Panc1 (cell line): ENCODE measurements at regions not wholly inside any gene's neighbourhood (a gene's known extent, or its start where the extent isn't known, plus 50 kb on each side); places are given as distances from the start of the nearest gene placed in this dataset.

Experiments used
- ATAC-seq: fragments of 200-7000 bp; cut with Tn5 transposase; 2 replicates; pipeline ENCODE4 v1.9.1; 2020; ENCODE audit warnings: mild to moderate bottlenecking, moderate library complexity
- BruUV-seq: library from RNA; stranded (reverse); fragments of 400-500 nt; replicated peaks from 2 replicates; lab custom pipeline; 2021; lab: Mats Ljungman, UMichigan
- CTCF ChIA-PET: fragments of 300-600 bp; sonication (Branson Sonifier 250); formaldehyde crosslinking; loops from one replicate; lab custom pipeline; 2022; ENCODE audit warnings: antibody characterized with exemption; lab: Charles Lee
- POLR2A ChIA-PET: fragments of 300-600 bp; sonication (Branson Sonifier 250); formaldehyde crosslinking; loops from one replicate; lab custom pipeline; 2022; ENCODE audit warnings: antibody characterized with exemption; lab: Charles Lee
- DNase-seq: peaks from one replicate; pipeline ENCODE4 v3.0.0-alpha.2; 2010; ENCODE audit warnings: low read depth, low spot score
- H3K27ac ChIP-seq: 2 replicates; pipeline ENCODE4 v1.5.1; 2011; ENCODE audit warnings: mild to moderate bottlenecking, low read length, inconsistent platforms
- H3K27me3 ChIP-seq: fragments of 200-500 bp; sonication (Bioruptor generic); 2 replicates; pipeline ENCODE4 v1.6.0; 2014; ENCODE audit warnings: low read length, inconsistent platforms; ENCODE audit not compliant: control insufficient read depth, insufficient read depth
- H3K36me3 ChIP-seq: fragments of 200-500 bp; sonication (Bioruptor generic); 2 replicates; pipeline ENCODE4 v1.5.1; 2014; ENCODE audit warnings: inconsistent platforms, mild to moderate bottlenecking, low read length, moderate library complexity; ENCODE audit not compliant: control insufficient read depth, insufficient read depth
- H3K4me1 ChIP-seq: 2 replicates; pipeline ENCODE4 v1.5.1; 2011; ENCODE audit warnings: inconsistent platforms, mild to moderate bottlenecking, low read length, moderate library complexity; ENCODE audit not compliant: control insufficient read depth, insufficient read depth
- H3K4me3 ChIP-seq, 2 experiments: 2 replicates each; pipeline ENCODE4 v1.5.1; 2011 to 2012; ENCODE audit warnings: low read depth in 2 of 2, low read length in 2 of 2, mild to moderate bottlenecking in 2 of 2, inconsistent platforms in 1 of 2, moderate library complexity in 1 of 2
- H3K9me3 ChIP-seq: fragments of 200-500 bp; sonication (Bioruptor generic); 2 replicates; pipeline ENCODE4 v1.5.1; 2014; ENCODE audit warnings: low read depth, mild to moderate bottlenecking, inconsistent platforms, low read length, moderate library complexity; ENCODE audit not compliant: control insufficient read depth, insufficient read depth
- POLR2AphosphoS5 ChIP-seq: IDR thresholded peaks from 2 replicates; pipeline ENCODE4 v1.6.1; 2012; ENCODE audit warnings: mild to moderate bottlenecking, low read depth, low read length, moderate library complexity
- SIN3A ChIP-seq: IDR thresholded peaks from 2 replicates; pipeline ENCODE4 v1.6.1; 2012; ENCODE audit warnings: low read depth, mild to moderate bottlenecking, low read length, moderate library complexity, borderline replicate concordance; ENCODE audit not compliant: insufficient read depth
- TCF7L2 ChIP-seq: IDR thresholded peaks from 2 replicates; pipeline ENCODE4 v1.6.1; 2011; ENCODE audit warnings: mild to moderate bottlenecking, low read depth, low read length, inconsistent platforms
- in situ Hi-C: cut with HindIII; loops from 2 replicates; pipeline ENCODE4 v1.10.0; 2016; ENCODE audit warnings: low sequenced_read_pairs, low pct_unique_long_range_greater_than_20kb
- intact Hi-C: fragments of 100-400 bp; cut with micrococcal nuclease; formaldehyde crosslinking; loops from one replicate; pipeline ENCODE4 v1.10.0; 2022; ENCODE audit not compliant: unreplicated experiment
- TF ChIP-seq, protein P1 (sequence below): fragments of 450-650 bp; IDR thresholded peaks from 2 replicates; pipeline ENCODE4 v1.5.1; 2017; ENCODE audit warnings: mild to moderate bottlenecking
- TF ChIP-seq, protein P2 (sequence below), 2 experiments: IDR thresholded peaks; 2 replicates each; pipeline ENCODE4 v1.6.1; 2011 to 2012; ENCODE audit warnings: low read depth in 2 of 2, control low read depth in 1 of 2, low read length in 1 of 2, mild to moderate bottlenecking in 1 of 2, moderate library complexity in 1 of 2; ENCODE audit not compliant: insufficient read depth in 1 of 2

DNA sequence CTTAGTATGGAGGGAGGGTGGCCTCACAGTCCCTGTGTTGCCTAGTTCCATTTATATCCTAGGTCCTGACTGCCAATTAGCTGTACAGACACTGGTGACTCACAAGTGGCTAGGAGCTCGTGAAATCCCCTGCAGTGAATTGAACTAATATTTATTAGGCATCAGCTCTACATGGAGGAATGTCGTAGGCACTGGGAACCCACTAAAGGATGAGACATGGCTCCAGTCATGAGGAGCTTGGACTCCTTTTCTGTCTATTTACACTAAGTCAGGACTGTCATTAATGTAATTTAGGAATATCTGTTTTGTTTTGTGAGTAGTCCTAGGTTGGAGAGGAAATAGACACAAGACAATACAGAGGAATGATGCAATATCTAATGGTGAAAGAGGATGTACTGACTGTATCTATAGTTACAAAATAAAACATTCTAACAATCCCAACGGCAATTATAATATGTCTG is 67.7 kb downstream of the MID1IP1 start:
- in situ Hi-C loops (no loop called here), intact Hi-C loops (no loop called here)
- Histone ChIP-seq H3K27ac (no peak overlapping the region), H3K9me3 (no peaks in the 10 kb centered on the region), H3K36me3 (no peaks in the 10 kb centered on the region), H3K4me3 (no peak overlapping the region), H3K27me3 (no peaks in the 10 kb centered on the region), H3K4me1 (no peaks in the 10 kb centered on the region)
- CTCF ChIA-PET, result no interaction called here
- POLR2A ChIA-PET, result no interaction called here
- no peak for DNase-seq
- TF ChIP-seq, protein P1, sequence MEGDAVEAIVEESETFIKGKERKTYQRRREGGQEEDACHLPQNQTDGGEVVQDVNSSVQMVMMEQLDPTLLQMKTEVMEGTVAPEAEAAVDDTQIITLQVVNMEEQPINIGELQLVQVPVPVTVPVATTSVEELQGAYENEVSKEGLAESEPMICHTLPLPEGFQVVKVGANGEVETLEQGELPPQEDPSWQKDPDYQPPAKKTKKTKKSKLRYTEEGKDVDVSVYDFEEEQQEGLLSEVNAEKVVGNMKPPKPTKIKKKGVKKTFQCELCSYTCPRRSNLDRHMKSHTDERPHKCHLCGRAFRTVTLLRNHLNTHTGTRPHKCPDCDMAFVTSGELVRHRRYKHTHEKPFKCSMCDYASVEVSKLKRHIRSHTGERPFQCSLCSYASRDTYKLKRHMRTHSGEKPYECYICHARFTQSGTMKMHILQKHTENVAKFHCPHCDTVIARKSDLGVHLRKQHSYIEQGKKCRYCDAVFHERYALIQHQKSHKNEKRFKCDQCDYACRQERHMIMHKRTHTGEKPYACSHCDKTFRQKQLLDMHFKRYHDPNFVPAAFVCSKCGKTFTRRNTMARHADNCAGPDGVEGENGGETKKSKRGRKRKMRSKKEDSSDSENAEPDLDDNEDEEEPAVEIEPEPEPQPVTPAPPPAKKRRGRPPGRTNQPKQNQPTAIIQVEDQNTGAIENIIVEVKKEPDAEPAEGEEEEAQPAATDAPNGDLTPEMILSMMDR, result no peak
- TF ChIP-seq POLR2AphosphoS5 (no peak), TCF7L2 (no peak), SIN3A (no peak)
- BruUV-seq, result no TSS peak
- no peak for ATAC-seq

DNA sequence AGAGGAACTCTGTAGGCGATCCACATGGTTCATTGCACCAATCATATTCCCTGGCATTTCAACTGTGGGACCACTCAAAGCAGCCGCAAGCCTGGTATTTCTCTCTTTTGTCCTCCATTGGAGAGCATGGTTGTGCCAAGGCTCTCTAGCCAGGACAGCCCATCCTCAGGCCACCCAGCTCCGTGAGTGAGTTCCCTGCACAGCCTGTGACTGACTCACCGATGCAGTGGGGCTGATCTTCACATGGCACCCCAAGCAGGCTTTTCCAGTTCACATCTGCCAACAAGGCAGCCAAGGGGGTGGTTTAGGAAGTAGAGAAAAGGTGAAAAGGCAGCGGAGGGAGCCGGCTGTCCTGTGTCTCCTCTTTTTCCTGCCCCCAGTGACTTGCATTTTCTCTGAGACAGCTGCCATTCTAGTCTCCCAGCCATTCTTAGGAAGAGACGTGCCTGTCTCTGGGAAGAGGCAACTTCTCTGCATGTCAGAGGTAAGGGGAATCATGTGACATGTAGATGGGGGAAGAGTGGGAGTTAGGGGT is 69.2 kb downstream of the MID1IP1 start:
- ATAC-seq (no peak), DNase-seq (no peak)
- Histone ChIP-seq H3K36me3 (no peaks in the 10 kb centered on the region), H3K4me1 (no peaks in the 10 kb centered on the region), H3K9me3 (no peaks in the 10 kb centered on the region), H3K27me3 (no peaks in the 10 kb centered on the region), H3K4me3 (no peak overlapping the region), H3K27ac (no peak overlapping the region)
- ChIA-PET POLR2A (no interaction called here), CTCF (no interaction called here)
- intact Hi-C loops (no loop called here), in situ Hi-C loops (no loop called here)
- BruUV-seq, result no TSS peak
- no peak for TF ChIP-seq TCF7L2
- TF ChIP-seq SIN3A, result no peak
- no peak for TF ChIP-seq POLR2AphosphoS5
- TF ChIP-seq, protein P1, result no peak
- TF ChIP-seq, protein P2, sequence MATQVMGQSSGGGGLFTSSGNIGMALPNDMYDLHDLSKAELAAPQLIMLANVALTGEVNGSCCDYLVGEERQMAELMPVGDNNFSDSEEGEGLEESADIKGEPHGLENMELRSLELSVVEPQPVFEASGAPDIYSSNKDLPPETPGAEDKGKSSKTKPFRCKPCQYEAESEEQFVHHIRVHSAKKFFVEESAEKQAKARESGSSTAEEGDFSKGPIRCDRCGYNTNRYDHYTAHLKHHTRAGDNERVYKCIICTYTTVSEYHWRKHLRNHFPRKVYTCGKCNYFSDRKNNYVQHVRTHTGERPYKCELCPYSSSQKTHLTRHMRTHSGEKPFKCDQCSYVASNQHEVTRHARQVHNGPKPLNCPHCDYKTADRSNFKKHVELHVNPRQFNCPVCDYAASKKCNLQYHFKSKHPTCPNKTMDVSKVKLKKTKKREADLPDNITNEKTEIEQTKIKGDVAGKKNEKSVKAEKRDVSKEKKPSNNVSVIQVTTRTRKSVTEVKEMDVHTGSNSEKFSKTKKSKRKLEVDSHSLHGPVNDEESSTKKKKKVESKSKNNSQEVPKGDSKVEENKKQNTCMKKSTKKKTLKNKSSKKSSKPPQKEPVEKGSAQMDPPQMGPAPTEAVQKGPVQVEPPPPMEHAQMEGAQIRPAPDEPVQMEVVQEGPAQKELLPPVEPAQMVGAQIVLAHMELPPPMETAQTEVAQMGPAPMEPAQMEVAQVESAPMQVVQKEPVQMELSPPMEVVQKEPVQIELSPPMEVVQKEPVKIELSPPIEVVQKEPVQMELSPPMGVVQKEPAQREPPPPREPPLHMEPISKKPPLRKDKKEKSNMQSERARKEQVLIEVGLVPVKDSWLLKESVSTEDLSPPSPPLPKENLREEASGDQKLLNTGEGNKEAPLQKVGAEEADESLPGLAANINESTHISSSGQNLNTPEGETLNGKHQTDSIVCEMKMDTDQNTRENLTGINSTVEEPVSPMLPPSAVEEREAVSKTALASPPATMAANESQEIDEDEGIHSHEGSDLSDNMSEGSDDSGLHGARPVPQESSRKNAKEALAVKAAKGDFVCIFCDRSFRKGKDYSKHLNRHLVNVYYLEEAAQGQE (IDR thresholded peaks at IDR 0.05; ENCODE audit: insufficient read depth in 1 of 2, low read depth in 2 of 2, low read length in 1 of 2), result no peak
